T-helper 1 cell treated with Interleukin-12 subunit alpha and Interleukin-12 subunit beta and Interleukin-4 antibody, amounts not matched to agents 30 ng/mL and 1 ng/mL, for 36 hours (primary cell): ENCODE measurements at regions not wholly inside any gene's neighbourhood (a gene's known extent, or its start where the extent isn't known, plus 50 kb on each side); places are given as distances from the start of the nearest gene placed in this dataset.

Source experiments
- intact Hi-C: fragments of 100-400 bp; cut with micrococcal nuclease; formaldehyde crosslinking; loops from one replicate; pipeline ENCODE4 v1.15.1; 2024

DNA sequence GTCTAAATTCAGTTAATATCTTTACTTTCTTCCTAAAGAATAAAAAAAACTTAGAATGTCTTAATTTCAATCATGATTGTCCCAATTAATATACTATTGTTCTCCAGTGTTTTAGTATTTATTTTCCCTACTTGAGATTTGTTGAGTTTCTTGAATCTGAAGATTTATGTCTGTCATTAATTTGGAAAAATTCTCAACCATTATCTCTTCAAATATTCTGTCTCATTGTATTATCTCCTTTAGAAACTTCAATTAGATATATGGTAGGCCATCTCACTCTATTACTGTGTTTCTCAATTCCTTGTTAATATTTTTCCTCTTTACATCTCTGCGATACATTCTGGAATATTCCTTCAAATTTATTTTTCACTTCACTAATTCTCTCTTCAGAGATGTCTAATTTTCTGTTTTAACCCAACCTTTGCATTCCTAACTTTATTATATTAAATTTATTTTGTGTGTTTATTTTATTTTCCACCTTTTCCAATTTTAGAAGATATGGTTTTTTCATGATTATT, 268.6 kb downstream of the QKI start:
- intact Hi-C loops = no loop called here

DNA sequence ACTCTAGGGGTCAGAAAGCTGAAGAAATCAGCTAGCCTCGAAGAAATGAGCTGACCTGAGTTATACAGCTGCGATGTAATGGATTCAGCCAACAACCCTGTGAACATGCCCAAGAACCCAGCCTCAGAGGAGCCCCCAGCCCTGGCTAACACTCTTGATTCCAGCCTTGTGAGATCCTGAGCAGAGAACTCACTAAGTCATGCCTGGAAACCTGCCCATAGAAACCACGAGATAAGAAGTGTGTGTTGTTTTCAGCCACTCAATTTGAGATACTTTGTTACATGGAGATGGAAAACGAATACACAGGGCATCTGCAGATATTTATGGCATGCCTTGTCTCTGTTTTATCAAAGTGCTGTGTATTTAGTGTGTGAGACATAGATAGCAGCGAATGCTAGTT, 265.2 kb downstream of the QKI start:
- intact Hi-C loops = no loop called here

DNA sequence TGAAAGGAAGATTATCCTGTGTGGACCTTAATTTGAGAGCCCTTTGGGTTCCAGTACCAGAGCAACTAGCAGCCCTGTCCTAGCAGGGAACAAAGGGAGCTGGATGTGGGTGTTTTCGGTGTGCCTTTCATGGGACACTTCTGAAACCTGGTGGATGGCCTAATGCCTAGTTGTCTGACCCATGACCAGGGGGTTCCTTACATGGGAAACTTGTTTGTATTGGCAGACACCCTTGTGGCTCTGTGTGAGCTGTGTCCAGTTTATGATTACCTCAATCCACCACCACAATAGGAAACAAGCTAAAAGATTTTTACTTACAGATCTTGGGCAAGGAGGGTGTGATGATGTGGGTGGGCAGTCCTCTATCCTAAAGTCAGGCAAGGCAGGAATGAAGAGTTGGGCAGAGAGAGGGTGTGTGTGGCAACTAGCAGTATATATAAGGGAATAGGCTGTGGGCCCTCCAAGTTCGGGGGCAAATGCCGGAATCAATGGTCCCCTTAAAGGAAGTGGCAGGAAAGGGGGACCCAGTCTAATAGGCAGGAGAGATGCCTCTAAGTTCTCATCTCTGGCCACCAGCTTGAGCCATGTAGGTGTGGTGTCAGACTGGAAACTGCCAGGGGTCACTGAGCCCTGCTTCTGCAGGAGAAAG, 264.6 kb downstream of the QKI start:
- intact Hi-C loops = no loop called here

DNA sequence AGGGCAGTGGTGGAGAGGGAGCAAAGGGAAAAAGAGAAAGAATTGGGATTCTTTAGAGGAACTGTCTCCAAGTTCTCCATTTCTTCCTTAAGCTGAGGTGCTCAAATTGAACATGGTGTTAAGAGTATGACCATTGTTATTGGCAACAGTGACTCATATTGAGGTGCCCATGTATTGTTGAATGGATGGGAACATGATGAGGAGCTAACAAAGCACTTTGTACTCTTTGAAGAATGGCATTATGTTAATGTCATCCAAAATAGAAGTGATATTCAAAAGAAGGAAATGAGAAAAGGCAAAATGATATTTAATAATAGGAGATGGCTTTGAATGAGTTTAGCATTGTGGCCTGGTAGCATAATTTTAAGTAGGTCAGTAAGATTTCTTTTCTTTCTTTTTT, 261.1 kb downstream of the QKI start:
- intact Hi-C loops = no loop called here

DNA sequence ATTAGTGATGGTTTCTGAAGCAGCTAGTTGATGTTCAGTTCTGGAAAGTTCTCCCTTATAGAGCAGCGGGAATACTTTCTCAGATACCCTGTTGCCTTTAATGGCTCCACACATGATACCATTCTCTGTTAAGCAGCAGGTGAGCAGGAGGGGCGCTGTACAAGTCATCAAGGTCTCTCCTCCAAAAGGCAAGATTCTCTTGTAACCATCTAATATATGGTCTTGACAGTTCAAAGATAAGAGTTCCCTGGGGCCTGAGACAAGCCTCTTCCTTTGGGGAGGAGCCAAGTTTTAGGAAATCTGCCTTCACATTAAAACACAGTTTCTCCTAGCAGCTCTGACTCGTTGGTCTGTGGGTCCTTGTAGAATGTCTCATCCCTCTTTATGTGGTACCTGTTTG, 258.2 kb downstream of the QKI start:
- intact Hi-C loops = no loop called here

DNA sequence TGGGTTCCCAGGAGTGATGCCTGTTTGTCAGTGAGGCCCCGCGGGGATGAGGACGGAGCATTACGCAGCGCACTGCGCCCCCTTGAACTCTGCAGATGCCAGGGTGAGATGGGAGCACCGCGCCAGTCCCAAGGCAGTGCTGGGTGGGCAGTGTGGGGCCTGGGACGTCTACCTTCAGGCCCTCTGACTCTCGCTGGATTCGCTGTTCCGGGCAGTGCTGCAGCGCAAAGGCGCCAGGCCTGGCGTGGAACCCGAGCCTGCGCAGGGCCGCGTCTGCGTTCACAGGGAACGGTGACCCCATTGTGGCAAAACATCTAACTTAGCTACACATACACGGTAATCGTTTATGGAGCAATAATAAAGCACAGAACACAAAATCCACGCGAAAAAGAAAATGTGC, 257.3 kb downstream of the QKI start:
- intact Hi-C loops = no loop called here

DNA sequence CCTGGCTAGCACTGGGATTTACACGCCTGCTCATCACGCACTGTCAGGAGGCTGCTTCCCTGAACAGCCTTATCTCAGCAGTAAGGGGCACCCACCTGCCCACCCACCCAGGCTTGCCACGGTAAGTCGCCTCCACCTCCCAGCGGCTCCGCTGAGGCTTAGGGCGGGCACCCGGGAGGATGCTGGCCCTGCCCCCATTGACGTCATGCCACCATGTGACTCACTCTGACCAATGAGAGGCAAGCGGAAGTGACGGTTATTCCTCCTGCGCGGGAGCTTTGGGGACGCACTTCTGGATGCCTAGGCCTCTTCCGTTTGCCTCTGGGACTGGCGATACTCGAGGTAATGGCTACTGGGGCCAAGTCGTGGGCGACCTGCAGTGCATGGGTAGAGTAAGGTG, 256.8 kb downstream of the QKI start:
- intact Hi-C loops = no loop called here

DNA sequence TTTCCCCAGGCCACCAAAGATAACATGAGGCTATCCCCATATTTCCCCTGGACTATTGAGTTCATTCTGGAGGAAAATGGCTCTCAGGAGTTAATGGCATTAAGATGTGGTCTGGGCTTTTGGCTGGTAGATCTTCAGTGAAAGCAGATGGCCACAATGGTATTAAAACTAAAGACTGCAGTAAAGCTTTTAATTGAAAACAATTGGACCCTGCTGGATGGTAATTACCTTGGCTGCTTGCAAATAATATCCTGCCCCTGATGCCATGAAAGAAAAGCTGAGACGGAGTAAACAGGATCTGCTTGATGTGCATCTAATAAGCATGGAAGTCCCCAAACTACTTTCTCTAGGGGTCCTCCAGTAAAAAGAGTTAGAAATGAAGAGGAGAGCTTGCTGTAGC, 255.8 kb downstream of the QKI start:
- intact Hi-C loops = no loop called here

DNA sequence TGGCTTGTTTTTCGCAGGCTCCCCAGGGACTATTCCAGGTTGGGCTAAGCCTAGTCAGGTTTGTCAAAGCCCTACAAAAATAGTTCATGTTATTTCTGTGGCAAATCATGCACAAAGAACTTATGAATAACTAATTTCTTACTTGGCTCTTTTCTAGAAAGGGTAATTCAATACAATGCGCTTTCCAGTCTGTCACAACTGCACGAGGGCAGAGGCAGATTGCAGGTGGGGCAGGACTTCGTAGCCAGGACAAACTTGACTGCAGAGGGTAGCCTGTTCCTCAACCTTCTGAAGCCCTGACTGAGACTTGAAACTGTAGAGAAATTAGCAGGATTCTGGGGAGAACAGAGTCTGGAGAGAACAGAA, 253.5 kb downstream of the QKI start:
- intact Hi-C loops = no loop called here

DNA sequence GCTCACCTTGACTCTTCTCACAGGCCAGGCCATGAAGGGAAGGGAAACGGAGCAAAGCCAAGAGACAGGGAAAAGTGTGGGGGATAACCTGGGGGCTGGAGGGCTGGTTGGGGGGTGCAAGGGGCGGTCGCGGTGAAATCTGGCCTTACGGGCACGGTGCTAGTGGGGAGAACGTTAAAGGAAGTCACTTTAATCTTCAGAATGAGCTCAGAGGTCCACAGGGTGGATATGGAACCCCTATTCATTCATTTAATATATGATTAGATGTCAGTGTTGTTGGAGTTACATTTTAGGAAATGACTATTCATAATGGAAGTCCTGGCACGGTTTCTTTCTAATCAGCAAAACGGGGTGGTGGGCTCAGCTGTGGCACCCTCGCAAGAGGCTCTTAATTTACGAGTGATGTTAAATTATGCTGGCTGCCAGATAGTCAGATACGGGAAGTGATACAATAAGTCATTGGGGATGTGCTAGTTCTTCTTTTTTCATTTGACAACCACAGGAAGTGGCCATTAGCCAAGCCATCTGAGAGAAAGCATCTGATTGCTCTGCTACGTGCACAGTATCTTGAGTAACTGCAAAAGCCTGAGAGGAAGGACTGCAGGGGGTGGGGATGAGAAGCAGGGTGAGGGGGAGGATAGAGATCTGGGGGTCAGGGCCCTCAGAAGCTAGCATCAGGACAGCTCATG, 253.0 kb downstream of the QKI start:
- intact Hi-C loops = no loop called here

DNA sequence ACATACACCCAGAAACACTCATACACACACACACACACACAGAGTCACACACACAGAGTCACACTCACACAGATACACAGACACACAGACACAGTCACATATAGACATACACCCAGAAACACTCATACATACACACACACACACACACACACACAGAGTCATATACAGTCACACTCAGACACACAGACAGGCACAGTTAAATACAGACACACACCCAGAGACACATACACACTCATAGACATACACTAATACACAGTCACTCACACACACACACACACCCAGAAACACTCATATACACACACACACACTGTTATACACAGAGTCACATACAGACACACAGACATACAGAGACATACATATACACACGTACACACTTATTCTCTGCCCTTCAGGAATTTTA, 250.9 kb downstream of the QKI start:
- intact Hi-C loops = no loop called here

DNA sequence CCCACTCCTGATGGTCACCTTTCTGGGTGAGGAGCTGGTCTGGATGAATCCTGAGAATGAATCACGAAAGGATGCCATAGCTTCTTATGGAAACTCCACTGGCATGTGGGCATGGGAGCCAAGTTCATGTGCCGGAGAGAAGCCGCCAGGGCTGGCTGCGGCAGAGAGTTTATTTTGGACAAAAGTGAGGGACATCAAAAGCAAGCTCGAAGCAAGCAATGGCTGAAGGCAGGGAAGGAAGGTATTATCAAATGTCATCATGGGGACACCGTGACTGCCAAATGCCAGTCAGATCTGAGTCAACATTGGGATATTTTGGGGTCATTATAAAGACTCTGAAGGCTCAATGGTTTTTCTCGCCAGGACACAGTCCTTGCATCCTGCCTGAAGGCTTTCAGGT, 249.1 kb downstream of the QKI start:
- intact Hi-C loops = no loop called here

DNA sequence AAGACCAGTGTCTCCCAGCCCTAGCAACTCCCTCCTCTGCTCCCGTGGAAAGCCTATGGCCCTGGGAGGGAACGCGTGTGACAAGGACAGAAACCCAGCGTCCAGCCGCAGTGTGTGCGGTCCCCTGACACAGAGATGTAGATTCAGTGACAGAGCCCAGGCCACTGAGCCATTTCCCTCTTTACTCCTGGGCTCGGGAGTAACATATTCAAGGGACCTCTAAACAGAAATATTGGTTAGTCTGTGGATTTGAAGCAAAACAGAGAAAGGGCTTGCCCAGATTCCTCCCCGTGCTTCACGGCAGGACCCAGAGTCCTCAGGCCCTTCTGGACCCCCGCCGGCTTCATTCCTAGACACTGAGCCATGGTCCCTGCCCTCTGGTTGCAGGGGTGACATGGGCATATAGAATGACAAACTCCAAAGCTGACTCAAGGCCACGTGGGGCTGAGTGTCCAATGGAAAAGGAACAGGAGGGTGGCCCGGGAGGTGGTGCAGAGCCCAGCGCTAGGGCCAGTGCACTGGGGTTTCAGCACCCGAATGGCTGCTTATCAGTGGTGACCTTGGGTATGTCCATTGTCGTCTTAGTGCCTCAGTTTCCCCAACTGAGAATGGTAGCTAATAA, 248.2 kb downstream of the QKI start:
- intact Hi-C loops = no loop called here

DNA sequence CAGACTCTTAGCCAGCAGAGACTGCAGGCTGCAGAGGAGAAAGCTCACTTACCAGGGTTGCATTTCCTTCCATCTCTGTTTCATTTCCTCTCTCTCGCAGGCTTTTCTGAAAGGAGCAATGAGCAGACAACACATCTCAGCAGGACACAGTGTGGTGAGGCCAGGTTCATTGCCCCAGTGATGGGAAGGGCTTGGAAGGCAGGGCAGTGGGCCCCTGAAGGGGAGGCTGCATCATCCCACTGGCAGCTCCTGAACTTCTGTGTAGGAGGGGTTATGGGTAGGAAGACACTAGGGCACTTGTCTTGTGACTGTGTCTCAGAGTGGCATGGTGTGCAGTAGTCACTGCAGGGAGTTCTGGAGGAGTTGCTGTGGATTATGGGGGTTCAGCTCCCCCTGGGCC, 246.8 kb downstream of the QKI start:
- intact Hi-C loops = no loop called here

DNA sequence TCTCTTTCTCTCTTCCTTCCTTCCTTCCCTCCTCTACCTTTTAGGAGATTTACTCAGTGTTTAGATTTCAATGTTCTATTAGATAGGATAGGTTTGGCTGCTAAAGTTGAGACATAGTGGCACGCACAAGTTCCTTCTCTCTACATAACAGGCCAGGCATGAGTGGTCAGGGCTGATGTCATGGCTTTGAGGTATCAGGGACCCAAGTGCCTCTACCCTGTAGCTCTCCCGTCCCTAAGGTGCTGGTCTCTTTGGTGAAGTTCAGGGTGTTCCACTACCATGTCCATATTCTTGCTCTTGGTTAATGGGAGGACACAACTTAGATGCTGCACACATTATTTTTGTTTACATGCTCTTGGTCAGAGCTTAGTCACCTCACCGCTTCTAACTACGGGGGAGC, 245.3 kb downstream of the QKI start:
- intact Hi-C loops = no loop called here

DNA sequence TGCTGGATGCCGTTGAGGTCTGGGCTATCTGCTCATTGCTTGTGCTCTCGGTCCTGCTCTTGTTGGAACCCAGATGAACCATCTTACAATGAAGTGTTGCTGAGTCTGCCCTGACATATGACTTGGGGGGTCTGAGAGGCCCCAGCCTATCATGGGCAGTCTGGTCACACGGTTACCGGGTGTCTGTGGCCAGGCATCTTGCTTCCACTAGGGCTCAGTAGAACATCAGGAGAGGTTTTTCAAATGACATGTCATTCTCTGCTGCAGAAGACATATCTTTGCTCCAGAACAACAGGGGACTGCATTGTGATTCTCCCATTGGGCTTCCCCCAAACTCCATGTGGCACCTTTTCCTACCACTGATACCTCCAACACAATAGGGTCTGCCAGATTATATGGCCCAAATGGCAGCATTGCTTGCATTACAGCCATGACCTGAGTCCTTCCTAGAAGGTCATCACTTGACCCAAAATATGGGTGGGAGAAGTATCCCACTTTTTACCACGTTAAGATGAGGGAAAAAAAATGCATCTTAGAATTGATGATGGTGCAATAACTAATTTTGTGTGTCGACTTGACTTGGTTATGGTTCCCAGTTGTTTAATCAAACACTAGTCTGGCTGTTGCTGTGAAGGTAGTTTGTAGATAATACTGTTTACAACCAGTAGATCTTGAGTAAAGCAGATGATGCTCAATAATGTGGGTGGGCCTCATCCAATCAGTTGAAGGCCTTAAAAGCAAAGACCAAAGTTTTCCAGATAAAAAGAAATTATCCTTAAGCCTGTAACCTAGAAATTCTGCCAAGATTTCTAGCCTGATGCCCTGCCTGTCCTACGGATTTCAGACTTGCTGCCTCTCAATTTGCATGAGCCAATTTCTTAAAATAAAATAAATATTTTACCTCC, 241.0 kb downstream of the QKI start:
- intact Hi-C loops = no loop called here

DNA sequence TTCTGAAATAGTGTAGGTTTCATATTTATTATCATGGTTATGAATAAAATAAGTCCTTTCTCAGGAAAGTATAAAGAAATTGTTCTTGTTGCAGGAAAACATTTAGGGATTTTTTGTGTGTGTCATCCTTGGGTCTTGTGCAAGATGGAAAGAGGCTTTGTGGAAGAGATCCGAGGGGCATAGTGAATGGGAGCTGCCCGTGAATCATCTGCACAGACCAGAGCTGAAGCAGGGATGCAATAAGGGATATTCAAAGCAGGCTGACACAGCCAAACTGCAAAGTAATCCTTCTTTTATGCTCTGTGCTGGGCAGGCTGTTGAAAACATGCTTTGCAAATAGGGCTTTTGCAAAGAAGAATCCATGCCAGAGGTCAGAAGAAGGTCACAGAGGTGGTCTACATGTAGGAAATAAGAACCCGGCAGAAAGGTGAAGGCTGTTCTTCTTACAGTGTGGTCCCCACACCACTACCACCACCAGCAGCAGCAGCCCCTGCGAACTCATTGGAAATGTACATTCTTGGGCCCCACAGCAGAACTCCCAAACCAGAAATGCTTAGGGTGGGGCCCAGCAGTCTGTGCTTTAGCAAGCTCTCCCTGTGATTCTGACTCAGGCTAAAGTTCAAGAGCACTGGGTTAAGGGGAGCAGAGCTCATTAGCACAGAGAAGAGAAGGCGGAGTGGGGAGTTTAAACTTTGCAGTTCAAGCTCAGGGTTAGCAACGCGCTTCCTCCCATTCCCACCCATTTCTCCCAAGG, 237.6 kb downstream of the QKI start:
- intact Hi-C loops = no loop called here

DNA sequence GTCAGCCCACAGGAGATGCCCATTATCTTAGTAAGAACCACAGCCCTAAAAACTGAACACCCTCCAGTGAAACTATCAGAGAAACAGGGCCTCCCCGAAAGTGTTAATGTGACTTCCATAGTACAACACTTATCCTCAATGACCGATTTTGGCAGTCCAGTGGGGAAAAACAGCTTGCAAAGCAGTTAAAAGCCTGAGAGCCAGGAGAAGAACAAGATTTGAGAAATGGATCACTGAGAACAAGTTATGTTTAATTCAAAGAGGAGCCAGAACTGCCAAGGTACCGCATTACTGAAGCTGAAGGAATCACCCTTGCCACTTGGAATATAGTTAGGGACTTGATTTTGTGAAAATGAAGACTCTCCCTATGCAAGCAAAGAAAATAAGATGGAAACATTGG, 236.9 kb downstream of the QKI start:
- intact Hi-C loops = no loop called here

DNA sequence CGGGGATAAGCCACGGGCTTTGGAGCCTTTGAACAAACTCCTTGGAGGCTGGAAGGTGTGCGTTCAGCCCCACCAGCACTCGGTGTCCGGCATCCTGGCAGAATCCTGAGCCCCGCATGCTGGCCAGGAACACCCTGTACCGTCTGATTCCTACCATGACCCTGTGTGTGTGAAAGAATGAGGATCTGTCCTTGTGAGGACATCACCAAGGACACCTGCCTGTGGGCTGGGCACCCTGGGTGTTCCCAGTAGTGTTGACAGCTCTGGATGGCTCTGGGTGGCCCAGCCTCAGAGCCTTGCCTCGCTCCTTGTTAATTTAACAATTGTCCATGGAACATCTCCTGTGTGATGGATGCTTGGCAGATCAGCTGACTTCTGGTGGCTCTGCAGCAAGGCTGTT, 234.3 kb downstream of the QKI start:
- intact Hi-C loops = no loop called here

DNA sequence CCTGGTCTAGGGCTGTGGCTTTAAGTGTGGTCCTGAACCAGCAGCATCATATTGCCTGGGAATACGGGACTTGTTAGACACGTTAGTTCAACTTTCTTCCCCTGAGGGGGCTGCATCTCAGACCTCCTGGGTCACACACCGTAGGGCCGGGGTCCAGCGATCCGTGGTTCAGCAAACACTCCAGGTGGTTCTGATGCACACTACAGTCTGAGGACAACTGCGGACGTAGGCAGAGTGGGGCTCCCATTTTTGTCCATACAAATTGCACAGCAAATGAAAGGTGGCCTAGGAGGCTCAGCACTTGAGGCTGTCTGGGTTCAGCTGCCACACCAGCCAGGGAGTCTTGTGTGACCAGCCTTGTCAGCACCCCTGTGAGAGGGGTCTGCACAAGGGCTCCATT, 233.1 kb downstream of the QKI start:
- intact Hi-C loops = no loop called here

DNA sequence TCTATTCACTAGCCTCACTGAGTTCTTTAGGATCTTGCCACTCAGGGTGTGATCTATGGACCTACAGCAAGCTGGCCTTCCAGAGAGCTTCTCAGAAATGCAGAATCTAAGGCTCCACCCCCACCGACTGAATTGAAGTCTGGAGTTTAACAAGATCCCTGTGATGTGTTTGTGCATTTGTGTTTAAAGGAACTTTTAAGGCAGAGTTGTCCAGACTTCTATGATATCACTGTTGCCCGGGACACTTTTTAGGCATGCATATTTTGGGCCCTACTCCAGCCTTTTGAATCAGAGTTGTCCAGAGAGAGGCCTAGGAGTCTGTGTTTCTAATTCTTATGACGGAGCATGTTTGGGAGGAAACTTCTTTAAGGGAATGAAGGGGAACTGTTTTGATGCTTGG, 232.3 kb downstream of the QKI start:
- intact Hi-C loops = no loop called here
